NT2/D1 (cell line): ENCODE measurements at regions not wholly inside any gene's neighbourhood (a gene's known extent, or its start where the extent isn't known, plus 50 kb on each side); places are given as distances from the start of the nearest gene placed in this dataset.

Source experiments
- SUZ12 ChIP-seq: IDR thresholded peaks from 2 replicates; pipeline ENCODE4 v1.6.1; 2011; ENCODE audit not compliant: insufficient read length, insufficient read depth; ENCODE audit errors: extremely low read depth
- YY1 ChIP-seq: IDR thresholded peaks from 2 replicates; pipeline ENCODE4 v1.6.1; 2011; ENCODE audit not compliant: insufficient read length, insufficient read depth
- ZNF274 ChIP-seq: IDR thresholded peaks from 2 replicates; pipeline ENCODE4 v1.6.1; 2011; ENCODE audit warnings: mild to moderate bottlenecking, low read depth, low read length

DNA sequence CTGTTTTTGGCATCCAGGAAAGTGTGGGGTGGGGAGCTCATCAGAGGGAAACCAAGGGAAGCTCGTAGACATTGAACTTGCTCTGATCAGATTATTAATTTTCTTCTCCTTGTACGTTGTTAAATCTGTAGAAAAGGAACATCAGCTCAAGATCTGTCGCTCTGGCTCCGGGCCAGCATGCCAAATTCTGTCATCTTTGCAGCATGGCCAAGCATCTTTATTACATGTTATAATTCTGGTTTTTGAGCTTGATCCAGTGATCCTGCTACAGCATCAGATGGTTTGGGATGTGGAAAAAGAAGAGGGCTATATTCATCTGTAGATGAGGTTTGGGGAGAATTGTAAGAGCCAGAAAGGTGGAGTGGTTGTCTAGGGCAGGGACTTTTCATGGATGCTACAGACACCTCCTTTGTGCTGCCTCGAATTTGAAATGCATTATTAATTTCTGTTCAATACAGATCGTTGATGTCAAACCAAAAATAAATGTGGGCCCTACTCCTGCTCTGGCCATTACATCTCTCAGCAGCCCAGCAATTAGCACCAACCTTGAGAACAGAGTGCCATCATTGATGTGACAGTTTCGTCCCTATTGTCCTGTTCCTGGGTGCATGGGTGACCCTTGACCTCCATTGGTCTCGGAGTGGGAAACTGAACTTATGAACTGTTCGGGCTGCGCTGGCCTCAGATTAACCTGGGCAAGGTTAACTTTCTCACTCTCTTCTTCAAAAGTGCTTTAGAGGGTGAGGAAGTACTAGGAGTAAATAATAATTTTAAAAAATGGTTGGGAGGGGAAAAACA lies 250.8 kb downstream of the SOX4 start:
- TF ChIP-seq YY1, result no peak
- TF ChIP-seq ZNF274, result no peak
- TF ChIP-seq SUZ12, result no peak
